ENCODE measurements at regions not wholly inside any gene's neighbourhood (a gene's known extent, or its start where the extent isn't known, plus 50 kb on each side); places are given as distances from the start of the nearest gene placed in this dataset.

- TF ChIP-seq CTCF (conservative IDR thresholded peaks at IDR 0.05; ENCODE audit: low read depth), result no peak
- ChIA-PET POLR2A (ENCODE audit: low non-redundant PET) (no interaction called here), CTCF (interaction anchor here (0.6 kb wide), 2 partner anchors 56 to 62 kb away, joined by 4 to 5 read pairs; no protein-coding TSS in a partner anchor)
Measured at GRCh38 chr5:29805804-29806203, 1387.7 kb upstream of the CDH6 start.

GRCh38 chr5:29800752-29801151 is 1392.7 kb upstream of the CDH6 start:
- no peak for TF ChIP-seq CTCF (conservative IDR thresholded peaks at IDR 0.05; ENCODE audit: low read depth)
- POLR2A ChIA-PET (ENCODE audit: low non-redundant PET), result no interaction called here
- DNase-seq (ENCODE audit: low spot score), result no peak
- CTCF ChIA-PET, result no interaction called here
- H3K27ac ChIP-seq, result no peak overlapping the region

More at GRCh38 chr5:29805804-29806203, 1387.7 kb upstream of the CDH6 start:
- DNase-seq (ENCODE audit: low spot score), result no peak
- H3K27ac ChIP-seq, result no peak overlapping the region

DNA sequence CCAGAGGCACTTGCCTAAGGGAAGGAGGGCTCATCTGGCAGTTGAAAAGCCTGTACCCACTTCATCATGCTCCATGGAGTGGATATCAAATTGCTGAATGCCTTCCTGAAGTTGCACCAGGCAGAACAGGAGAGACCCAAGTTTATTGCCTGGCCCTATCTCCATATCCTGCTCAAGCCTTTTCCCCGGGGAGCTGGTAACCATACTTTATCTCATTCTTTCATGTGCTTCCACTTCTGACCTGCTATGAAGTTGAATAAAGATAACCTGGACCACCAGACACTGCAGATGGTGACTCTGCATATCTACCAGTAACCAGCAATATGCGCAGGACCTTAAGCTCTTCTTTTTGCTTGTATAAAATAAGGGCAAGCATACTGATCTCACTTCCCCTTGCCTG is 1397.5 kb upstream of the CDH6 start:
- no peak for TF ChIP-seq CTCF (conservative IDR thresholded peaks at IDR 0.05; ENCODE audit: low read depth)
- DNase-seq (ENCODE audit: low spot score), result no peak
- no peak overlapping the region for H3K27ac ChIP-seq
- ChIA-PET POLR2A (ENCODE audit: low non-redundant PET) (no interaction called here), CTCF (no interaction called here)

- no peak overlapping the region for H3K27ac ChIP-seq
- POLR2A ChIA-PET (ENCODE audit: low non-redundant PET), result no interaction called here
Measured at GRCh38 chr5:29795096-29795652, 1398.3 kb upstream of the CDH6 start.

GRCh38 chr5:29794141-29794787 is 1399.2 kb upstream of the CDH6 start:
- no peak overlapping the region for H3K27ac ChIP-seq
- no peak for DNase-seq (ENCODE audit: low spot score)
- ChIA-PET POLR2A (ENCODE audit: low non-redundant PET) (no interaction called here), CTCF (no interaction called here)
- no peak for TF ChIP-seq CTCF (conservative IDR thresholded peaks at IDR 0.05; ENCODE audit: low read depth)

More at GRCh38 chr5:29795096-29795652, 1398.3 kb upstream of the CDH6 start:
- no peak for DNase-seq (ENCODE audit: low spot score)
- CTCF ChIA-PET, result no interaction called here
- no peak for TF ChIP-seq CTCF (conservative IDR thresholded peaks at IDR 0.05; ENCODE audit: low read depth)

DNA sequence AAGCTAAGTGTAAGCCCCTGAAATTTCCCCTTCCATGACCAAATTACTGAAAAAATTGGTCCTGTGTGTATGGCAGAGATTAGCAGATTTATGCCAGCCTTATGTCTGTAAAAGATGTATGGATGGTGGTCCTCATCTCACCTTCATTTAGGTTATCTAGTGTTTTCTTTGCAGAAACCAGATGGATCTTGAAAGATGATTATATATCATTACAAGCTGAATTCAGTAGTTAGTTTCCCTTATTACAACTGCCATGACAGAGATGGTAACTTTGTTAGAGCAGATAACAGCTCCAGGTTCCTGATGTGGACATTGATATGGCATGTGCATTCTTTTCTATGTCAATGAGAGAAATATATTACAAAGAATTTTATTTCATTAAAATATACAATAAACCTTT is 1403.2 kb upstream of the CDH6 start:
- POLR2A ChIA-PET (ENCODE audit: low non-redundant PET), result no interaction called here
- CTCF ChIA-PET, result interaction anchor here (0.6 kb wide), 1 partner anchor 1387 kb away, joined by 4 read pairs; no protein-coding TSS in a partner anchor
- DNase-seq (ENCODE audit: low spot score), result no peak
- no peak overlapping the region for H3K27ac ChIP-seq
- TF ChIP-seq CTCF (conservative IDR thresholded peaks at IDR 0.05; ENCODE audit: low read depth), result no peak
